H1 (cell line): ENCODE measurements at regions not wholly inside any gene's neighbourhood (a gene's known extent, or its start where the extent isn't known, plus 50 kb on each side); places are given as distances from the start of the nearest gene placed in this dataset.

Experiments used
- BACH1 ChIP-seq: IDR thresholded peaks from 2 replicates; pipeline ENCODE4 v1.6.1; 2012; ENCODE audit warnings: low read length, improper control_type of control experiment
- CHD1 ChIP-seq: IDR thresholded peaks from 2 replicates; pipeline ENCODE4 v1.6.1; 2012; ENCODE audit warnings: low read depth, low read length, improper control_type of control experiment
- CHD7 ChIP-seq: fragments of 300-600 bp; sonication (generic); IDR thresholded peaks from 2 replicates; pipeline ENCODE4 v1.7.1; 2012; ENCODE audit warnings: low read length, moderate library complexity, mild to moderate bottlenecking, inconsistent platforms; ENCODE audit not compliant: insufficient replicate concordance
- CREB1 ChIP-seq: IDR thresholded peaks from 2 replicates; pipeline ENCODE4 v1.6.1; 2012; ENCODE audit warnings: inconsistent platforms
- EGR1 ChIP-seq: IDR thresholded peaks from 2 replicates; pipeline ENCODE4 v1.6.1; 2011; ENCODE audit warnings: low read depth, low read length, borderline replicate concordance
- RAD21 ChIP-seq, 2 experiments: IDR thresholded peaks in 1 of 2; conservative IDR thresholded peaks in 1 of 2; 2 replicates each; pipeline ENCODE4 v1.6.1; 2011; ENCODE audit warnings: low read depth in 2 of 2, low read length in 2 of 2, improper control_type of control experiment in 1 of 2, inconsistent platforms in 1 of 2, mild to moderate bottlenecking in 1 of 2, moderate library complexity in 1 of 2
- RXRA ChIP-seq: IDR thresholded peaks from 2 replicates; pipeline ENCODE4 v1.6.1; 2011; ENCODE audit warnings: low read depth, mild to moderate bottlenecking, low read length, moderate library complexity; ENCODE audit not compliant: insufficient read depth
- SIN3A ChIP-seq, 2 experiments: IDR thresholded peaks in 1 of 2; conservative IDR thresholded peaks in 1 of 2; 2 replicates each; pipeline ENCODE4 v1.6.1; 2011 to 2012; ENCODE audit warnings: low read length in 2 of 2, improper control_type of control experiment in 1 of 2, low read depth in 1 of 2, mild to moderate bottlenecking in 1 of 2
- SP4 ChIP-seq: IDR thresholded peaks from 2 replicates; pipeline ENCODE4 v1.6.1; 2012; ENCODE audit warnings: low read length, inconsistent platforms
- SUZ12 ChIP-seq: fragments of 200-600 bp; sonication (generic); IDR thresholded peaks from 2 replicates; pipeline ENCODE4 v1.6.1; 2012; ENCODE audit warnings: mild to moderate bottlenecking, inconsistent platforms, low read length, moderate library complexity, mixed read lengths
- TCF12 ChIP-seq: IDR thresholded peaks from 2 replicates; pipeline ENCODE4 v1.6.1; 2011; ENCODE audit warnings: low read depth, mild to moderate bottlenecking, low read length
- YY1 ChIP-seq: IDR thresholded peaks from 2 replicates; pipeline ENCODE4 v1.6.1; 2011; ENCODE audit warnings: low read depth, mild to moderate bottlenecking, low read length

- TF ChIP-seq CHD7 (no peak), CHD1 (no peak), SP4 (no peak), RXRA (no peak), SUZ12 (no peak), EGR1 (no peak), RAD21 (IDR thresholded peaks at IDR 0.05 in 1 of 2, conservative IDR thresholded peaks at IDR 0.05 in 1 of 2; ENCODE audit: low read depth in 2 of 2, low read length in 2 of 2) (no peak), TCF12 (no peak), SIN3A (conservative IDR thresholded peaks at IDR 0.05 in 1 of 2, IDR thresholded peaks at IDR 0.05 in 1 of 2; ENCODE audit: low read depth in 1 of 2, low read length in 2 of 2) (no peak), CREB1 (no peak), YY1 (no peak), BACH1 (no peak)
Measured at GRCh38 chr11:29244355-29244754, 772.5 kb downstream of the KCNA4 start (continued).
